GM19025 (cell line): ENCODE measurements at regions not wholly inside any gene's neighbourhood (a gene's known extent, or its start where the extent isn't known, plus 50 kb on each side); places are given as distances from the start of the nearest gene placed in this dataset.

Experiments used
- ATAC-seq: cut with Tn5 transposase; IDR thresholded peaks from one replicate; pipeline ENCODE4 v1.9.1; 2021; ENCODE audit warnings: mild to moderate bottlenecking, low read depth, moderate library complexity; ENCODE audit not compliant: unreplicated experiment

DNA sequence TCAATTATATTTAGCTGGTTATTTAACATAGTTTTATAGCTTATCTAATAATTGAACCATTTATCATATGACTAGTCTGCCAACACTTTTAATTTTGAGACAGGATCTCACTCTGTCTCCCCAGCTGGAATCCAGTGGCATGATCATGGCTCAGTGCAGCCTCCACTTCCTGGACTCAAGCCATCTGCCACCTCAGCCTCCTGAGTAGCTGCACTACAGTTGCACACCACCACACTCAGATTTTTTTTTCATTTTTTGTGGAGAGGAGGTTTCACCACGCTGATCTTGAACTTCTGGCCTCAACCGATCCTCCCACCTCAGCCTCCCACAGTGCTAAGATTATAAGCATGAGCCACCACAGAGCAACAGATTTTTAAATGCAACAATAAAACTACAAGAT is 151.4 kb upstream of the MDGA2 start:
- ATAC-seq = no peak

DNA sequence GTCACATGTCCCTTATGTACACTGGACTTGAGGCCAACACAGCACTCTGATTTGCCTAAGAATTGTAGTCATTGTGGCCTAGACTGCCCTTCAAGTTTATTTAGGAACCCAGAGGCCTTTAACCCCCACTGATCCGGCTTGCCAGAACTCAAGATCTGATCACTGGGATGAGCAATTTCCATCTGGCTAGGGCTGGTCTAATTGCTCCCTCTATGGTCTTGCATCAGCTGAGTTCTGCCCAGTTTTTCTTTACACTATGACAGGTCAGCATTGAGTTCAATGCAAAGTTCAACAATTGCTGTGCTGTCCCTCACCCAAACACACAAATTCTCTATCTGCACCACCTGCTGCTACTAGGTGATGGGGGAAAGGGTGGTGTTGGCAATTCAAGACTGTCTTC is 146.9 kb upstream of the MDGA2 start:
- no peak for ATAC-seq

DNA sequence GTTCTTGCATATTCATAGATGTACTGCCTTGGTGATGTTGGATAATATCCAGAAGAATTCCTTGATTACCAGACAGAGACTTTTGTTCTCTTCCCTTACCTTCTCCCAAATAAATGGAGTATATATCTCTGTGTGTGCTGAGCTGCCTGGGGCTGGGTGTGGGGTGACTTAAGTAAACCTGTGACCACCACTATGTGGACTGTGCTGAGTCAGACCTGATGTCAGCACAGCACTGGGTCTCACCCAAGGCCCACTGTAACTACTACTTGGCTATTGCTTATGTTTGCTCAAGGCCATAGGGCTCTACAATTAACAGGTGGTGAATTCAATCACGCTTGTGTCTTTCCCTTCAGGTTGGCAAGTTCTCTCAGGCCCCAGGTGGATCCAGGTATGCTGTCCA is 145.7 kb upstream of the MDGA2 start:
- no peak for ATAC-seq

DNA sequence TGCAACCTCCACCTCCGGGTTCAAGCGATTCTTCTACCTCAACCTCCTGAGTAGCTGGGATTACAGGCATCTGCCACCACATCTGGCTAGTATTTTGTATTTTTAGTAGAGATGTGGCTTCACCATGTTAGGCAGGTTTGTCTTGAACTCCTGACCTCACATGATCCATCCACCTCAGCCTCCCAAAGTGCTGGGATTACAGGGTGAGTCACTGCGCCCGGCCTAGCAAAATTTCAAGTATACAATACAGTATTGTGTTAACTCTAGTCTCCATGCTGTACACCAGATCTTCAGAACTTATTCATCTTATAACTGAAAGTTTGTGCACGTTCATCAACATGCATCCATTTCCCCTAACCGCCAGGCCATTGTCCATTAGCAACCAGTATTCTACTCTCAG is 115.1 kb upstream of the MDGA2 start:
- ATAC-seq = no peak

DNA sequence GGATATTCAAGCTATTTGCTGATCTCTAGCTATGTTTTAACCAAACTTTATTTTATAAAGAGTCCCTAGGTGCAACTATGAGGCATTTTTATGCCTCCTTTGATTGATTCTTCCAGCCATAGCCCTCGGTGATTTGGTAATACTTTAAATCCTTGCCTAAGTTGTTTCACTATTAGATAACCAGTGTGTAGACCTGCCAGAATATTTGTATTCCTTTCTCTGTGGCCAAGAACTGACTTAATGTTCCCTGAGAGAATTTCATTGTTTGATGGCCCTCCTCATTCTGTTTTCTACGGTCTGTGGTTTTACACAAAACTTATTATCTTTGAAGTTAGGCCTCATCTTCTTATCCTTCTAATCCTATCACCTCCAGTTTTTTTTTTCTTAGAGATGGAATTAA is 109.7 kb upstream of the MDGA2 start:
- ATAC-seq = no peak

DNA sequence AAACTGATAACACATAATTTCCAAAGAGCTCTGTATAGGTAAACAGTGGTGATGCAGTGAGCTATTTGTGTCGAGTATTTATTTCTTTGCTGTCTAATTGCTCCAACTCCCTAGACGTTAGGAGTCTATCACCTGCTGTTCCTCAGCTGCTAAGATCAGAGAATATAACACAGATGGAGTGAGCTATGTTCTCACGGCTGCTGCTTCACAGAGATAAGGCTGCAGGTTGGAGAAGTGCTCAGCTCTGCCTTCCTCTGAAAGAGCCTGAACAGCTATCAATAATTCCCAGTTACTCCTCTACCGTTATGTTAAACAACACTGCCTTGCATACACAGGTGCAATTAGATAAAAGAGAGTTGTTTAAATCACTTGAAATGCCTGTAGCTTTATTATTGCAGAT is 103.2 kb upstream of the MDGA2 start:
- ATAC-seq = no peak

DNA sequence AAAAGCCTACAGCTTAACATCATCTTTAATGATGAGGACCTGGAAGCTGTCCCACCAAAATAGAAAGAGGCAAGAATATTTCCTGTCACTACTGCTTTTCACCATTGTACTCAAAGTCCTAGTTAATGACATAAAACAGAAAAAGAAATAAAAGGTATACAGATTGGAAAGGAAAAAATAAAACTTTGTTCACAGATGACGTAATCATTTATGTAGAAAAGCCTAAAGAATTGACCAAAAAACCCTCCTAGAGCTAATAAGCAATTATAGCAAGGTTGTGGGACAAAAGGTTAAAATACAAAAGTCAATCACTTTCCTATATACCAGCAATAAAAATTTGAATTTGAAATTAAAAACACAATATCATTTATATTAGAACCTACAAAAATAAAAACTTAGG is 97.2 kb upstream of the MDGA2 start:
- no peak for ATAC-seq

DNA sequence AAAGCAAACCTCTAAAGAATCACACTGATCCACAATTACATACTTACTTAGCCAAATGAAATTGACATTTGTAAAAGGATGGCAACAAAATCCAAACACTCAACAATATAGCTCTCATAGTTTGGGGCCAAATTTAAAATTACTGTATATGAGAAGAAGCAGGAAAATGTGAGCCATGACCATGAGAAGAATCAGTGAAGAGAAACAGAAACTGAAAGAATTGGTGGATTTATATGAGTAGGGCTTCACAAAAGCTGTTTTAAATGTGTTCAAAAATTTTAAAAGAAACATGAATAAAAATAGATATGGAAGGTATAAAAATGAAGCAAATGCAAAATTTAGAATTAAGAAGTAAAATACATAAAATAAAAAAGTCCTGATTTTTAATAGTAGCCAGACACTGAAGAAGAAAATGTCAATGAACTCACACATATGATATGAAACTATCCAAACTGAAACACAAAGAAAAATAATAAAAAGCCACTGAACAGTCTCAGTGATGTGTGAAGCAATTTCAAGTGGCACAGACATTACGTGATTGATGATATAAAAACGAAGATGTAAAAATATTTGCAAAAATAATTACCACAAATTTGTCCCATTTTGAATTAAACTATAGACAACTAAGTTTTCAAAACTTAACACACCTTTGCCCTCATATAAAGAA is 87.9 kb upstream of the MDGA2 start:
- no peak for ATAC-seq

DNA sequence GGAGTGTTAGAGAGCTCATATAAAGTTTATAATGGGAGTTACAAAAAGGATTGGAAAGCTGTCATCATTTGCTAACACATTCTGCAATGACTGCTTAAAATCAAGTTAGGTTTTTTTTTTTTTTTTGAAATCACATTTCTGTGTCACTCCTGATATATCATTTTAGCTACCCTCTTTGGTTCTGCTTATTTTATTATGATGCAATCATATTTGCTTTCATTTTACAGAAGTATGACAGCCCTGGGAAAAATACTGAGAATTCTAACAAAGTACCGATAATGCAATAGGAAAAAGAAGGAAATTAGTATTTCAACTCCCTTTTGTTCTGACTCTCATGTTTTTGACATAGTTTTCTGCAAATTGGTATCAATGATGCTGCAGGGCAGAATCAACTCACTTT is 71.6 kb upstream of the MDGA2 start:
- ATAC-seq = no peak

DNA sequence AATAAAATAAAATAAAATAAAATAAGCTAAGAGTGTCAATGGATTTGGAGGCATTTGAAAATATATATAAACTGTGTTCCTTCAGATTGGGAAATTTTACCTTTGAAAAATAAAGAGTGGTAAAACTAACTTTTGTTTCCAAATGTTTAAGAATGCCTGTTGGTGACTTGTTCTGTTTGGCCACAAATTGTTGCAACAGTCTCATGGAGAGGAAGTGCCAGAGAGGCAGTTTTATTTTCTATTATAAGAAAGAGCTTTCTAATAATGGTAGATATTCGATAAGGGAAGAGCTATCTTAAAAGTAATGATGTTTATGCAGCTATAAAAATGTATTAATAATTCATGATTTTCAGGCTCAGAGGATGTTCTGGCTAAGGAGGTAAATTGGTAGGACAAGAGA is 68.8 kb upstream of the MDGA2 start:
- ATAC-seq = no peak

DNA sequence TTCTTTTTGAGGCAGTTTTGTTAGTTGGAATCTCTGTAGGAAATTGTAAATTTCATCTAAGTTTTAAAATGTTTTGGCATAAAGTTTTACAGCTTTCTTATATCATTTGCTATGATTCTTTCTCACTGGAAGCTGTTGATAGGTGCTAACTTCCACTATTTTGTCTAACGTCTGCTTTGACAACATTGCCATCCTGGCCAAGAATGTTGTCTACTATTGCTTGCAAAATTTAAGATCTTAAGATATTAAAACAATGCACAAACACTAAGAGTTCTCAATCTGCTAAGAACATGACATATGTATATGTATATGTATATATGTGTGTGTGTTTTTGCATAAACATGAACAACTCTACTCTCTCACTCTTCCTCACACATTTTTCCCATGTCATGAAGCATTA is 64.1 kb upstream of the MDGA2 start:
- ATAC-seq = no peak

DNA sequence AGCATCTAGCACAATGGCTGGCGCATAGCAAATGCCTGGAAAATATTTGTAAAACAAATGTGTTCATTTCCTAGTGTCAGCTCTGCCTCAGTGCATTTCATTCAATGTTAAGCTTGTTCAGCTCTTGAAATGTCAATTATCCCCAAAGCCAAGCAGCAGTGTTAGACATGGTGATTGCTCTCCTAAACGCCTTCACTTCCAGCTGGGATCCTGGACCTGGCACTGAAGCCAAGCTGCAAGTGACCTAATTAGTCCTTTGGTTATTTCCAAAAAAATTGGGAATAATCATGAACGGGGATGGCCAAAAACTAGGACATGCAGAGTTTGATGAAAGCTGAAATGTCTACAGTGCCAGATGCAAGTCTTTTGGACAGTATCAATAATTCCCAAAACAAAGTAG is 54.9 kb upstream of the MDGA2 start:
- no peak for ATAC-seq
